HepG2 (cell line): ENCODE measurements at regions not wholly inside any gene's neighbourhood (a gene's known extent, or its start where the extent isn't known, plus 50 kb on each side); places are given as distances from the start of the nearest gene placed in this dataset.

Experiments
- BORCS8-MEF2B ChIP-seq: sonication (generic); formaldehyde crosslinking; IDR thresholded peaks from 2 replicates; pipeline ENCODE4 v1.8.0; 2022; ENCODE audit warnings: mild to moderate bottlenecking, missing genetic modification reagents
- CBFB ChIP-seq: sonication (generic); formaldehyde crosslinking; IDR thresholded peaks from 2 replicates; pipeline ENCODE4 v1.4.0; 2020; ENCODE audit warnings: missing genetic modification reagents
- ETV6 ChIP-seq: sonication (generic); formaldehyde crosslinking; conservative IDR thresholded peaks from 2 replicates; pipeline ENCODE4 v1.4.0; 2020; ENCODE audit warnings: missing genetic modification reagents
- FOXK1 ChIP-seq: sonication (generic); formaldehyde crosslinking; IDR thresholded peaks from 2 replicates; pipeline ENCODE4 v1.4.0; 2020; ENCODE audit warnings: low read depth, missing genetic modification reagents, borderline replicate concordance
- GPN1 ChIP-seq: sonication (generic); formaldehyde crosslinking; IDR thresholded peaks from 2 replicates; pipeline ENCODE4 v1.5.1; 2020; ENCODE audit warnings: missing genetic modification reagents, borderline replicate concordance
- HMGXB3 ChIP-seq: sonication (generic); formaldehyde crosslinking; IDR thresholded peaks from 2 replicates; pipeline ENCODE4 v1.4.0; 2020; ENCODE audit warnings: missing genetic modification reagents, borderline replicate concordance
- KLF6 ChIP-seq: IDR thresholded peaks from 2 replicates; pipeline ENCODE4 v1.8.0; 2016; ENCODE audit warnings: missing biosample characterization, missing genetic modification reagents
- NCOA5 ChIP-seq: sonication (generic); formaldehyde crosslinking; IDR thresholded peaks from 2 replicates; pipeline ENCODE4 v1.4.0; 2020; ENCODE audit warnings: missing genetic modification reagents
- NR2F2 ChIP-seq: IDR thresholded peaks from 2 replicates; pipeline ENCODE4 v1.6.1; 2012; ENCODE audit warnings: low read depth, inconsistent platforms, borderline replicate concordance
- SIX1 ChIP-seq: sonication (generic); formaldehyde crosslinking; IDR thresholded peaks from 2 replicates; pipeline ENCODE4 v1.4.0; 2020; ENCODE audit warnings: missing genetic modification reagents, borderline replicate concordance
- TEAD2 ChIP-seq: sonication (generic); formaldehyde crosslinking; IDR thresholded peaks from 2 replicates; pipeline ENCODE4 v1.9.0; 2021; ENCODE audit warnings: missing genetic modification reagents
- ZNF510 ChIP-seq: sonication (generic); formaldehyde crosslinking; IDR thresholded peaks from 2 replicates; pipeline ENCODE4 v1.4.0; 2020; ENCODE audit warnings: low read depth, mild to moderate bottlenecking, missing genetic modification reagents
- ZNF530 ChIP-seq: sonication (generic); formaldehyde crosslinking; IDR thresholded peaks from 2 replicates; pipeline ENCODE4 v1.5.0; 2020; ENCODE audit warnings: low read depth, mild to moderate bottlenecking, missing genetic modification reagents
- ZNF674 ChIP-seq: sonication (generic); formaldehyde crosslinking; IDR thresholded peaks from 2 replicates; pipeline ENCODE4 v1.5.0; 2020; ENCODE audit warnings: low read depth, mild to moderate bottlenecking, missing genetic modification reagents
- ZNF75D ChIP-seq: sonication (generic); formaldehyde crosslinking; IDR thresholded peaks from 2 replicates; pipeline ENCODE4 v1.8.1; 2023; ENCODE audit warnings: missing genetic modification reagents, mild to moderate bottlenecking, borderline replicate concordance
- ZNF879 ChIP-seq: sonication (generic); formaldehyde crosslinking; IDR thresholded peaks from 2 replicates; pipeline ENCODE4 v1.8.1; 2023; ENCODE audit warnings: missing genetic modification reagents
- TF ChIP-seq, protein P1 (sequence below), 2 experiments: sonication (generic) in 1 of 2; formaldehyde crosslinking in 1 of 2; IDR thresholded peaks; 2 replicates each; pipeline versions ENCODE4 v1.6.1 to v1.9.0; 2014 to 2022; ENCODE audit warnings: antibody characterized with exemption in 1 of 2, borderline replicate concordance in 1 of 2, inconsistent platforms in 1 of 2, low read depth in 1 of 2, missing genetic modification reagents in 1 of 2
- TF ChIP-seq, protein P2 (sequence below): sonication (generic); formaldehyde crosslinking; conservative IDR thresholded peaks from 2 replicates; pipeline ENCODE4 v1.8.1; 2023; ENCODE audit warnings: missing genetic modification reagents

- TF ChIP-seq BORCS8-MEF2B (CRISPR knock-in tag) (no peak), TEAD2 (CRISPR knock-in tag) (no peak), ZNF530 (CRISPR knock-in tag) (no peak), ETV6 (CRISPR knock-in tag) (no peak), ZNF674 (no peak), CBFB (CRISPR knock-in tag) (peak; percentile 82), GPN1 (no peak), NR2F2 (peak; percentile 46; the same call in 1 of the 2 replicates), SIX1 (CRISPR knock-in tag) (peak; percentile 78; the same call in 1 of the 2 replicates), ZNF75D (CRISPR knock-in tag) (no peak), NCOA5 (CRISPR knock-in tag) (no peak), ZNF510 (CRISPR knock-in tag) (no peak), KLF6 (CRISPR knock-in tag) (no peak; the same call in 1 of the 2 replicates), HMGXB3 (CRISPR knock-in tag) (no peak), ZNF879 (CRISPR knock-in tag) (no peak), FOXK1 (CRISPR knock-in tag) (peak; percentile 58; the same call in 1 of the 2 replicates)
- TF ChIP-seq, protein P1, sequence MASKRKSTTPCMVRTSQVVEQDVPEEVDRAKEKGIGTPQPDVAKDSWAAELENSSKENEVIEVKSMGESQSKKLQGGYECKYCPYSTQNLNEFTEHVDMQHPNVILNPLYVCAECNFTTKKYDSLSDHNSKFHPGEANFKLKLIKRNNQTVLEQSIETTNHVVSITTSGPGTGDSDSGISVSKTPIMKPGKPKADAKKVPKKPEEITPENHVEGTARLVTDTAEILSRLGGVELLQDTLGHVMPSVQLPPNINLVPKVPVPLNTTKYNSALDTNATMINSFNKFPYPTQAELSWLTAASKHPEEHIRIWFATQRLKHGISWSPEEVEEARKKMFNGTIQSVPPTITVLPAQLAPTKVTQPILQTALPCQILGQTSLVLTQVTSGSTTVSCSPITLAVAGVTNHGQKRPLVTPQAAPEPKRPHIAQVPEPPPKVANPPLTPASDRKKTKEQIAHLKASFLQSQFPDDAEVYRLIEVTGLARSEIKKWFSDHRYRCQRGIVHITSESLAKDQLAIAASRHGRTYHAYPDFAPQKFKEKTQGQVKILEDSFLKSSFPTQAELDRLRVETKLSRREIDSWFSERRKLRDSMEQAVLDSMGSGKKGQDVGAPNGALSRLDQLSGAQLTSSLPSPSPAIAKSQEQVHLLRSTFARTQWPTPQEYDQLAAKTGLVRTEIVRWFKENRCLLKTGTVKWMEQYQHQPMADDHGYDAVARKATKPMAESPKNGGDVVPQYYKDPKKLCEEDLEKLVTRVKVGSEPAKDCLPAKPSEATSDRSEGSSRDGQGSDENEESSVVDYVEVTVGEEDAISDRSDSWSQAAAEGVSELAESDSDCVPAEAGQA (IDR thresholded peaks at IDR 0.05; ENCODE audit: low read depth): no peak
- TF ChIP-seq, protein P1 (CRISPR knock-in tag; IDR thresholded peaks at IDR 0.05; ENCODE audit: borderline replicate concordance): no peak
- TF ChIP-seq, protein P2, sequence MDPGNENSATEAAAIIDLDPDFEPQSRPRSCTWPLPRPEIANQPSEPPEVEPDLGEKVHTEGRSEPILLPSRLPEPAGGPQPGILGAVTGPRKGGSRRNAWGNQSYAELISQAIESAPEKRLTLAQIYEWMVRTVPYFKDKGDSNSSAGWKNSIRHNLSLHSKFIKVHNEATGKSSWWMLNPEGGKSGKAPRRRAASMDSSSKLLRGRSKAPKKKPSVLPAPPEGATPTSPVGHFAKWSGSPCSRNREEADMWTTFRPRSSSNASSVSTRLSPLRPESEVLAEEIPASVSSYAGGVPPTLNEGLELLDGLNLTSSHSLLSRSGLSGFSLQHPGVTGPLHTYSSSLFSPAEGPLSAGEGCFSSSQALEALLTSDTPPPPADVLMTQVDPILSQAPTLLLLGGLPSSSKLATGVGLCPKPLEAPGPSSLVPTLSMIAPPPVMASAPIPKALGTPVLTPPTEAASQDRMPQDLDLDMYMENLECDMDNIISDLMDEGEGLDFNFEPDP (CRISPR knock-in tag): no peak
These were observed 123.2 kb upstream of the FOXN3 start (continued) for GRCh38 chr14:89540009-89540829.
